Kidney (tissue), 13 donors: ENCODE measurements at regions not wholly inside any gene's neighbourhood (a gene's known extent, or its start where the extent isn't known, plus 50 kb on each side); places are given as distances from the start of the nearest gene placed in this dataset.
A peak's percentile ranks its signal among the peaks of the same experiment; 100 is the strongest.

ENCODE experiments used
- DNase-seq, 5 donors: peaks; one replicate each; pipeline ENCODE4 v3.0.0-alpha.2; 2013 to 2020
- FAIRE-seq: peaks from 2 replicates; lab custom pipeline; 2012; peaks lifted over from hg19 to GRCh38; lab: Jason Lieb, UNC
- H3K27ac ChIP-seq, 2 donors: one replicate each; pipeline ENCODE4 v1.7.0; 2013; ENCODE audit warnings: low read depth in 2 of 2, low read length in 2 of 2, inconsistent platforms in 1 of 2
- H3K27me3 ChIP-seq: one replicate; pipeline ENCODE4 v1.7.1; 2013; ENCODE audit warnings: low read length, inconsistent platforms; ENCODE audit not compliant: control insufficient read depth, insufficient read depth
- H3K36me3 ChIP-seq, 3 donors: one replicate each; pipeline versions ENCODE4 v1.7.0 to v1.7.1; 2013; ENCODE audit warnings: low read length in 3 of 3, control low read depth in 1 of 3, inconsistent platforms in 1 of 3; ENCODE audit not compliant: insufficient read depth in 3 of 3, control insufficient read depth in 2 of 3
- H3K4me1 ChIP-seq, 3 donors: one replicate each; pipeline versions ENCODE4 v1.7.0 to v1.7.1; 2013; ENCODE audit warnings: low read length in 3 of 3, inconsistent platforms in 1 of 3, low read depth in 1 of 3; ENCODE audit not compliant: control insufficient read depth in 2 of 3, insufficient read depth in 2 of 3
- H3K4me3 ChIP-seq, 3 donors: one replicate each; pipeline versions ENCODE4 v1.7.0 to v1.8.1; 2013; ENCODE audit warnings: low read length in 3 of 3, control low read depth in 1 of 3, inconsistent platforms in 1 of 3
- H3K9ac ChIP-seq, 3 donors: one replicate each; pipeline versions ENCODE4 v1.7.0 to v1.7.1; 2013; ENCODE audit warnings: low read length in 3 of 3, control low read depth in 1 of 3, inconsistent platforms in 1 of 3
- H3K9me3 ChIP-seq, 3 donors: one replicate each; pipeline versions ENCODE4 v1.7.0 to v1.7.1; 2013; ENCODE audit warnings: low read length in 3 of 3, control low read depth in 1 of 3, inconsistent platforms in 1 of 3; ENCODE audit not compliant: control insufficient read depth in 2 of 3, insufficient read depth in 1 of 3
- CTCF ChIP-seq: IDR thresholded peaks from 3 replicates; pipeline ENCODE4 v1.5.1; 2012; ENCODE audit warnings: mild to moderate bottlenecking, moderate library complexity, borderline replicate concordance; ENCODE audit not compliant: insufficient read depth; ENCODE audit errors: extremely low read depth
- intact Hi-C: fragments of 100-400 bp; cut with DNase I; formaldehyde crosslinking; loops from one replicate; pipeline ENCODE4 v1.11.1; 2022
- donor health status: control.
- donor health status: control.
- donor health status: control.
- donor health status: control.
- donor health status: control.
- donor health status: DM: yes; HTN: yes; CAD: no.
- donor health status: Normal renal cell carcinoma (clear cell type).

GRCh38 chr12:22971247-22971646 lies 346.3 kb downstream of the ETNK1 start:
- Histone ChIP-seq H3K36me3 (no peaks in the 10 kb centered on the region), H3K9ac (no peak overlapping the region), H3K27ac (no peak overlapping the region), H3K4me3 (no peak overlapping the region), H3K9me3 (no peaks in the 10 kb centered on the region), H3K27me3 (no peaks in the 10 kb centered on the region), H3K4me1 (no peaks in the 10 kb centered on the region)
- TF ChIP-seq CTCF, result no peak
- intact Hi-C loops, result no loop called here
- FAIRE-seq, result no peak
- no peak for DNase-seq

GRCh38 chr12:22971701-22972191 lies 346.8 kb downstream of the ETNK1 start:
- Histone ChIP-seq H3K9ac (no peak overlapping the region), H3K4me1 (no peaks in the 10 kb centered on the region), H3K36me3 (no peaks in the 10 kb centered on the region), H3K27ac (no peak overlapping the region), H3K4me3 (no peak overlapping the region), H3K9me3 (no peaks in the 10 kb centered on the region), H3K27me3 (no peaks in the 10 kb centered on the region)
- TF ChIP-seq CTCF, result no peak
- intact Hi-C loops, result no loop called here
- DNase-seq (peak in 1 of 5 donors; percentile 14), FAIRE-seq (no peak)

- Histone ChIP-seq H3K27me3 (no peaks in the 10 kb centered on the region), H3K9ac (no peak overlapping the region), H3K4me3 (no peak overlapping the region), H3K4me1 (no peaks in the 10 kb centered on the region), H3K9me3 (no peaks in the 10 kb centered on the region), H3K27ac (no peak overlapping the region), H3K36me3 (no peaks in the 10 kb centered on the region)
- DNase-seq, result no peak
- no peak for TF ChIP-seq CTCF
- no peak for FAIRE-seq
- intact Hi-C loops, result no loop called here
Measured at GRCh38 chr12:22974865-22975264, 349.9 kb downstream of the ETNK1 start.

- no peak for DNase-seq
- H3K27me3 ChIP-seq, result no peaks in the 10 kb centered on the region
- no peak for FAIRE-seq
- H3K4me1 ChIP-seq, result no peaks in the 10 kb centered on the region
- no peak overlapping the region for H3K27ac ChIP-seq
- H3K36me3 ChIP-seq, result no peaks in the 10 kb centered on the region
- intact Hi-C loops, result no loop called here
- no peak overlapping the region for H3K4me3 ChIP-seq
- no peak overlapping the region for H3K9ac ChIP-seq
- no peaks in the 10 kb centered on the region for H3K9me3 ChIP-seq
- TF ChIP-seq CTCF, result no peak
Measured at GRCh38 chr12:22978962-22979361, 354.0 kb downstream of the ETNK1 start.
